GM21381 (cell line): ENCODE measurements at regions not wholly inside any gene's neighbourhood (a gene's known extent, or its start where the extent isn't known, plus 50 kb on each side); places are given as distances from the start of the nearest gene placed in this dataset.
A peak's percentile ranks its signal among the peaks of the same experiment; 100 is the strongest.

Source experiments
- ATAC-seq: cut with Tn5 transposase; IDR thresholded peaks from one replicate; pipeline ENCODE4 v1.9.1; 2021; ENCODE audit warnings: mild to moderate bottlenecking, moderate library complexity; ENCODE audit not compliant: unreplicated experiment

DNA sequence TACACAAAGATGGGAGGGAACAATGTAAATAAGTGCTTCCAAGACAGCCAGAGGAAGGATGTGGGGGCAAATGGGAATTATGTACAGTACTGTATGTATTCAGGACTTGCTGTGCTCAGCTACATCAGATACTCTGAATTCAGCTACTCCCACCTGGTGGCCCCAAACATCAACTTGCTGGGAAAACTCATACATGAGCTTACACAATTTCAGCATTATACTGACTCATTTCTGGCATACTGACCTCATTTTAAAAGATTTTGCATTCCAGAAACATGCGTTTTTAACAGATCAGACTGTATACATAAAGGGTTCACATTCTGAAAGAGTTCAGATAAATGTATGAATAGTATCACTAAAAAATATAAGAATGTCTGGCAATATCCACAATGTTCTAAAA, 59.7 kb downstream of the GPX5 start:
- ATAC-seq = no peak

DNA sequence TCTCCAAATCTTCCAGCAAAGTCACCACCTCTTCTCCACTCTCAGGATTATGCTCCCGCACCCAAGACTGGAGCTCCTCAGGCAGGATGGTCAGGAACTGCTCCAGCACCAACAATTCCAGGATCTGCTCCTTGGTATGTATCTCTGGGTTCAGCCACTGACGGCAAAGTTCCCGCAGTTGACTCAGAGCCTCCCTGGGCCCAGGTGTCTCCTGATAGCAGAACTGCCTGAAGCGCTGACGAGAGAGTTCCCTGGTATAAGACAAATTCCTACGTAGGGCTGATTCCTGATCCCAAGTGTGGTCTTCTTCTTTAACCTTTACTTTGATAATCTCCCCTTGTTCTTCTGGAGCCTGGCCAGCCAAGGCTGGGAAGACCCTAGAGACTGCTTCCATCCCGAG, 60.6 kb downstream of the GPX5 start:
- ATAC-seq = no peak

DNA sequence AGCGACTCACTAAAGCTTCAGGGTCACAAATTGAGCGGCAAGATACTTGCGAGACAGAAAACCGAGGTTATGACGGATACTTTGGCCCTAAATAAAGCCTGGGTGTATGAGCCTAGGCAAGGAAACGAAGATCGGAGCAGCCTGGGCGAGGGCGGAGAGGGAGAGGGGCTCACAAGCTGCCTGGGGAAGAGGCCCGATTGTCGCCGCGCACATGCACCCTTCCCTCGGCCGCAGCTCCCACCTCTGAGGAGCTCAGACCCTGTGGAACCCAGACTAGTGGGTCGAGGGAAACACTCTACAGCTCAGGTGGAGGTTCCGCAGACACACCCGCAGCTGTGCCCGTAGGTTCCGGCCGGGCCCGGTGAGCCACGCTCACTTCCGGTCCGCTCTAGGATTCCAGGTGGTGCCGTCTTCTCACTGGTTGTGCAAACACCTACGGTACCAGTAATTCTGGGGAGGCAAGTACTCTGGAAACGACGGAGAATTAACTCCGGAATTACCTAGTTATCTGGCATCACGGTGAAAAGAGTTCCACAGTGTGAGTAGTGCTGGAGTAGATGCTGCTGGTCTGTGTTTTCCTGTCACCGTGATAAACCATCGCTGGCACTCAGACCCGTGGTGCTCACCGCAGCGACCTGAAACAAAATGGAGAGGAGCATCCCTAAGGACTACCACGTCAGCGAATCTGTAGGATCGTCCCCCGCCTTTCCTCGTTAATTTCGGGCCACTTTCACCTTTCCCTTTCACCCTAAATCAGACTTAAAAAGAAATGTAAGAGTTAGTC, 61.5 kb downstream of the GPX5 start:
- peak; percentile 74 for ATAC-seq

- ATAC-seq = no peak
Observed at GRCh38 chr6:28587746-28588075, 62.0 kb downstream of the GPX5 start.

GRCh38 chr6:28588666-28589065, 63.0 kb downstream of the GPX5 start:
- no peak for ATAC-seq

- ATAC-seq = no peak
Observed at GRCh38 chr6:28589234-28589956, 63.7 kb downstream of the GPX5 start.

DNA sequence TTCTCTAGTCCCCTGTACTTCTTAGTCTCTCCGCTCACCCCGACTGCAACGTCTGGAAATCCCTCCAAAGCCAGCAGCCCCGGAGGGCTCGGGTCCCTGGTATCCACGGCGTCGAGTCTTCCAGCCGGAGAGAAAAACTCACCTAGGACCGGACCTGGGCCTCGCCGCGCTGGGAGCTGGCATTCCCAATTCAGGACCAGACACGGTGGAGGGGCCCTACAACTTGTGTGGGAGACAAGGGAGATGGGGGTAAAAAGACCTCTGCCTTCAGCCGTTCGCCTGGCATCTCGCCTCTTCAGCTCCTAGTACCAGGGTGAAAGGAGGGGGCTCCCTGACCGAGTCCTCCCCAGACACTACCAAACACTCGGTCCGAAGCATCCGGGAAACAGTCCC, 64.3 kb downstream of the GPX5 start:
- ATAC-seq = no peak

GRCh38 chr6:28597217-28597835, 71.6 kb downstream of the GPX5 start:
- no peak for ATAC-seq

DNA sequence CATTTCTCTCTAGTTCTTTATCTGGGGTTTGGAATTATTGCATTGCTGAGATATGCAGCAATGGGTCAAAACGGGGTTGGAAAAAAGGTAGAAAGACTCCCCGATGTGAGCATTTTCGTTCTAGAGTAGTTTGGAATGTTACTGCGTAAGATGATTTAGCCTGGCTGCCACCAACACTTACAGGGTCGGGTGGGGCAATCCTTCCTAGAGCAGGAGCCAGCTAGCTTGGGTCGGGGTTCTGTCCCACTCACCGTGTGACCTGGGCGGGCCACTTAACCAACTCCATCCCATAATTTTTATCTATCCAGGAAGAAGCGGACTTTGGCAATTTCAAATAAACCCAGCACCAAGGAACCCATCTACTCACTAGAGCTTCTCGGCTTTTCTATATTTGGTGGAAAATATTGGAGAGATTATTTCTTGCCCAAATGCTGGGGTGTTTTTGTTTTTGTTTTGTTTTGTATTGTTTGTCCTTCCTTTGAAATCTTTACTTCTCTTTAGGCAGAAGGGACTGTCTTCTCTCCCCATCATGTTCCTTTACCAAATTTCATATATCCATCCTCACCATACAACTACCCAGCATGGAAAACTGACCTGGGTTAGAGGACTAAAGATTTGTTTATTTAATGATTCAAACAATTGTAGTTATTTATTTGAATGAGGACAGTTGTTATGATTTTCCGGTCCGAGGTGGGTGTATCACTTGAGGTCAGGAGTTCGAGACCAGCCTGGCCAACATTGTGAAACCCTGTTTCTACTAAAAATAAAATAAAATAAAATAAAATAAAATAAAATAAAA, 72.4 kb downstream of the GPX5 start:
- no peak for ATAC-seq

DNA sequence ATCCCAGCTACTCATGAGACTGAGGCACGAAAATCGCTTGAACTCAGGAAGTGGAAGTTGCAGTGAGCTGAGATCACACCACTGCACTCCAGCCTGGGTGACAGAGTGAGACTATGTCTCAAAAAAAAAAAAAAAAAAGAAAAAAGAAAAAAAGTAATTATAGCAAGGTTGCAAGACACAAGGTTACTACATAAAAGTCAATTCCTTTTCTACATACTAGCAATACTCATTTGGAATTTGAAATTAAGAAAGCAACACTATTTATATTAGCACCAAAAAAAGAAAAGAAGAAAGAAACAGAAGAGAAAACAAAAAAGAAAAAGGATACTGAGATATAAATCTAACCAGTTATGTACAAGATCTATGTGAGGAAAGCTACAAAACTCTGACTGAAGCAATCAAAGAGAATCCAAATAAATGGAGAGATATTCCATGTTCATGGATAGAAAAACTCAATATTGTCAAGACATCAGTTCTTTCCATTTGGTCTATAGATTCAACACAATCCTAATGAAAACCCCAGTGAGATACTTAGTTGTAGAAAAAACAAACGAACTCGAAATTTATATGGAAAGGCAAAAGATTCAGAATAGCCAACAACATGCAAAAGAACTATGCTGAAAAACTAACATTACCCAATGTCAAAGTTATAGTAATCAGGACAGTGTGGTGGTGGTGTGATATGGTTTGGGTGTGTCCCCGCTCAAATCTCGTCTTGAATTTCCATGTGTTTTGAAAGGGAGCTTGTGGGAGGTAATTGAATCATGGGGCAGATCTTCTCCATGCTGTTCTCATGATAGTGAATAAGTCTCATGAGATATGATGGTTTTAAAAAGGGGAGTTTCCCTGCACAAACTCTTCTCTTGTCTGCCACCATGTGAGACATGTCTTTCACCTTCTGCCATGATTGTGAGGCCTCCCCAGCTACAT, 73.3 kb downstream of the GPX5 start:
- ATAC-seq = no peak

- no peak for ATAC-seq
Observed at GRCh38 chr6:28600245-28600644, 74.6 kb downstream of the GPX5 start.

DNA sequence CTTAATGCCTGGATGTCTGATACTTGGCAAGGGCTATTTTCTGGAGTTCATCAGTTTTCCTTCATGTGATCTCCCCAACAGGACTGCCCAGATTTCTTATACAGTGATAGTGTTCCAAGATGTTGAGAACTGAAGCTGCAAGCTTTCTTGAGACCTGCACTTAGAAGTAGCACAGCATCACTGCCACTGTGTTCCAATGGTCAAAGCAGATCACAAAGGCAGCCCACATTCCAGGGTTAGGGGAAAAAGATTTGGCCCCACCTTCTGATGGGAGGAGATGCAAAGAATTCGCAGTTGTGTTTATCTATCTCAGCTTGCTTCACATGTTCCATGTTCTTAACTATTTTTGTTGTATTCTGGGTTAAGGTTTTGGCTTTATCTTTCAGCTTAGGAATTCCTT, 78.2 kb downstream of the GPX5 start:
- no peak for ATAC-seq

- ATAC-seq = no peak
Observed at GRCh38 chr6:28606424-28607391, 81.0 kb downstream of the GPX5 start.

GRCh38 chr6:28607990-28608389, 82.3 kb downstream of the GPX5 start:
- ATAC-seq = no peak

- no peak for ATAC-seq
Observed at GRCh38 chr6:28609672-28610071, 84.0 kb downstream of the GPX5 start.

DNA sequence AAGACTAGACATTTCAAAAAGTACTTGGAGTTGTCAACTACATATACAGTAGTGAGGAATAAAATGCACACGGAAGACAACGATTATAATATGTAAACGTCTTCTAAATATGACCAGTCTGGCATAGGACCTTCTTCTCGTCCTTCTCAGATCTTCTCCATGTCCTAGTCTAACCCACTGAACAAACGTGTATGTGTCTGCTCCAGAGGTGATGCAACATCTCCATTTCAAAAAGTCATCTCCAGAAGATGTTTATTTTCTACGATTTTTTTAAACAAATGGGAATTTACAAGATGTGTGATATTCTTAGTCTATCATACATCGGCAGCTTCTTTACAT, 89.9 kb downstream of the GPX5 start:
- ATAC-seq = no peak

GRCh38 chr6:28615955-28616747, 90.5 kb downstream of the GPX5 start:
- no peak for ATAC-seq

GRCh38 chr6:28618898-28619555, 93.3 kb downstream of the GPX5 start:
- no peak for ATAC-seq
